ENCODE measurements at regions not wholly inside any gene's neighbourhood (a gene's known extent, or its start where the extent isn't known, plus 50 kb on each side); places are given as distances from the start of the nearest gene placed in this dataset.

- no peak for TF ChIP-seq POLR2A (IDR thresholded peaks at IDR 0.05; ENCODE audit: low read length)
- TF ChIP-seq GATA1 (IDR thresholded peaks at IDR 0.05; ENCODE audit: low read depth, low read length) = no peak
- no peak for DNase-seq
Measured at GRCh38 chr14:101064718-101065117, 161.2 kb upstream of the RTL1 start.

GRCh38 chr14:101065246-101065645, 161.7 kb upstream of the RTL1 start:
- no peak for DNase-seq
- TF ChIP-seq GATA1 (IDR thresholded peaks at IDR 0.05; ENCODE audit: low read depth, low read length) (no peak), POLR2A (IDR thresholded peaks at IDR 0.05; ENCODE audit: low read length) (no peak)

- TF ChIP-seq POLR2A (IDR thresholded peaks at IDR 0.05; ENCODE audit: low read length) = no peak
- TF ChIP-seq GATA1 (IDR thresholded peaks at IDR 0.05; ENCODE audit: low read depth, low read length) = no peak
- no peak for DNase-seq
Measured at GRCh38 chr14:101065696-101066694, 162.5 kb upstream of the RTL1 start.

- DNase-seq = no peak
- TF ChIP-seq GATA1 (IDR thresholded peaks at IDR 0.05; ENCODE audit: low read depth, low read length) (no peak), POLR2A (IDR thresholded peaks at IDR 0.05; ENCODE audit: low read length) (no peak)
Measured at GRCh38 chr14:101066826-101067510, 163.4 kb upstream of the RTL1 start.

- DNase-seq = no peak
- TF ChIP-seq POLR2A (IDR thresholded peaks at IDR 0.05; ENCODE audit: low read length) = no peak
- no peak for TF ChIP-seq GATA1 (IDR thresholded peaks at IDR 0.05; ENCODE audit: low read depth, low read length)
Measured at GRCh38 chr14:101068313-101069227, 165.0 kb upstream of the RTL1 start.

- DNase-seq = no peak
- TF ChIP-seq POLR2A (IDR thresholded peaks at IDR 0.05; ENCODE audit: low read length) = no peak
- no peak for TF ChIP-seq GATA1 (IDR thresholded peaks at IDR 0.05; ENCODE audit: low read depth, low read length)
Measured at GRCh38 chr14:101069228-101069549, 165.7 kb upstream of the RTL1 start.

- no peak for DNase-seq
- no peak for TF ChIP-seq GATA1 (IDR thresholded peaks at IDR 0.05; ENCODE audit: low read depth, low read length)
- no peak for TF ChIP-seq POLR2A (IDR thresholded peaks at IDR 0.05; ENCODE audit: low read length)
Measured at GRCh38 chr14:101069666-101070362, 166.3 kb upstream of the RTL1 start.

GRCh38 chr14:101070540-101071492, 167.3 kb upstream of the RTL1 start:
- TF ChIP-seq GATA1 (IDR thresholded peaks at IDR 0.05; ENCODE audit: low read depth, low read length) (no peak), POLR2A (IDR thresholded peaks at IDR 0.05; ENCODE audit: low read length) (no peak)
- DNase-seq = no peak

GRCh38 chr14:101071493-101071906, 168.0 kb upstream of the RTL1 start:
- no peak for DNase-seq

GRCh38 chr14:101072070-101072469, 168.5 kb upstream of the RTL1 start:
- DNase-seq = no peak
- TF ChIP-seq GATA1 (IDR thresholded peaks at IDR 0.05; ENCODE audit: low read depth, low read length) = no peak
- no peak for TF ChIP-seq POLR2A (IDR thresholded peaks at IDR 0.05; ENCODE audit: low read length)

More at GRCh38 chr14:101071493-101071906, 168.0 kb upstream of the RTL1 start:
- TF ChIP-seq GATA1 (IDR thresholded peaks at IDR 0.05; ENCODE audit: low read depth, low read length) (no peak), POLR2A (IDR thresholded peaks at IDR 0.05; ENCODE audit: low read length) (no peak)

GRCh38 chr14:101072531-101072930, 169.0 kb upstream of the RTL1 start:
- TF ChIP-seq GATA1 (IDR thresholded peaks at IDR 0.05; ENCODE audit: low read depth, low read length) (no peak), POLR2A (IDR thresholded peaks at IDR 0.05; ENCODE audit: low read length) (no peak)
- DNase-seq = no peak
